ENCODE measurements at regions not wholly inside any gene's neighbourhood (a gene's known extent, or its start where the extent isn't known, plus 50 kb on each side); places are given as distances from the start of the nearest gene placed in this dataset.

DNA sequence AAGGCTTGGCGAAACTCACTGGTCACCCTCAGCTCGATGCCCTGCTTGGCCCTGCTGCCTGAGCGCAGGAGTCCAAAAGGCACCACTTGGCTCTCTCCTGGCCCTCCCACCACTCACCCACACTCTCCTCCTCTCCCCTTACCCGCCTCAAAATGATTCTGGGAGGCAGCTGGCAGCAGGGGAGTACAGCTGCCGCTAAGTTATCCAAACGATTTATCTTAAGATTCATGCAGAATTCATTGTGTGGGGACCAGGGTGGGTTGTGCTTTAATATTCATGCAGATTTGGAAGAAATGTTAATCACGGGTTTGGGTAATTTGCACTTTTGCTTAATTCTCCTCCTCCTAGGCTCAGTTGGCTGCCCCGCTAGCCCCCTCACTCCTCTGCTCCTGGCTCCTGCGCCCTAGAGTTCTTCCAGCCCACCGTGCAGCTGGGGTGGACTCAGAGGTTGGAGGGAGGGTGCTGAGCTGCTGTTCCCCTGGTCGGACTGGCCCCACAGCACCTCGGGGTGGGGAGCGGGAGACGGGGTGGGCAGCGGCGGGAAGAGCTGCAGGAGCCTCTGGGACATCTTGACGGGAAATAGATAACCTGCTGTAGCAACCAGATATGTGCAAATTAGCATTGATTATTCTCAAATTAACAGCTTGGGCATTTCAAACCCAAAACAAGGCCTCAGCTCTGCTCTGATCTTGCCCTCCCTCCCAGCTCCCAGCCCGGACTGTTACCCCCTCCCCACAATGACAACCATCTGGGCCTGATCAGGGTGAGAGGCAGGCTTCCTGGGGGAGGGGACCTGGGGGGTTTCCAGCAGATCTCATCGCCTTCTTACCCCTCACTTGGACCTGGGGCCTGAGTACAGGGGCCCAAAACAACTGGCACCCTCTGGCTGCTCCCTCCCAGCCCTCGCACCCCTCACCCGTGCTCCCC, 122.6 kb upstream of the RPL38 start:
- TF ChIP-seq, protein P1, sequence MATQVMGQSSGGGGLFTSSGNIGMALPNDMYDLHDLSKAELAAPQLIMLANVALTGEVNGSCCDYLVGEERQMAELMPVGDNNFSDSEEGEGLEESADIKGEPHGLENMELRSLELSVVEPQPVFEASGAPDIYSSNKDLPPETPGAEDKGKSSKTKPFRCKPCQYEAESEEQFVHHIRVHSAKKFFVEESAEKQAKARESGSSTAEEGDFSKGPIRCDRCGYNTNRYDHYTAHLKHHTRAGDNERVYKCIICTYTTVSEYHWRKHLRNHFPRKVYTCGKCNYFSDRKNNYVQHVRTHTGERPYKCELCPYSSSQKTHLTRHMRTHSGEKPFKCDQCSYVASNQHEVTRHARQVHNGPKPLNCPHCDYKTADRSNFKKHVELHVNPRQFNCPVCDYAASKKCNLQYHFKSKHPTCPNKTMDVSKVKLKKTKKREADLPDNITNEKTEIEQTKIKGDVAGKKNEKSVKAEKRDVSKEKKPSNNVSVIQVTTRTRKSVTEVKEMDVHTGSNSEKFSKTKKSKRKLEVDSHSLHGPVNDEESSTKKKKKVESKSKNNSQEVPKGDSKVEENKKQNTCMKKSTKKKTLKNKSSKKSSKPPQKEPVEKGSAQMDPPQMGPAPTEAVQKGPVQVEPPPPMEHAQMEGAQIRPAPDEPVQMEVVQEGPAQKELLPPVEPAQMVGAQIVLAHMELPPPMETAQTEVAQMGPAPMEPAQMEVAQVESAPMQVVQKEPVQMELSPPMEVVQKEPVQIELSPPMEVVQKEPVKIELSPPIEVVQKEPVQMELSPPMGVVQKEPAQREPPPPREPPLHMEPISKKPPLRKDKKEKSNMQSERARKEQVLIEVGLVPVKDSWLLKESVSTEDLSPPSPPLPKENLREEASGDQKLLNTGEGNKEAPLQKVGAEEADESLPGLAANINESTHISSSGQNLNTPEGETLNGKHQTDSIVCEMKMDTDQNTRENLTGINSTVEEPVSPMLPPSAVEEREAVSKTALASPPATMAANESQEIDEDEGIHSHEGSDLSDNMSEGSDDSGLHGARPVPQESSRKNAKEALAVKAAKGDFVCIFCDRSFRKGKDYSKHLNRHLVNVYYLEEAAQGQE (IDR thresholded peaks at IDR 0.05; ENCODE audit: insufficient read depth in 1 of 2, low read depth in 2 of 2, low read length in 2 of 2), result no peak
- TF ChIP-seq TAF1 (IDR thresholded peaks at IDR 0.05; ENCODE audit: borderline replicate concordance, insufficient read depth, low read length) (no peak), POLR2AphosphoS5 (IDR thresholded peaks at IDR 0.05; ENCODE audit: low read depth, low read length) (no peak)

All from PFSK-1 (cell line).